DMS 273 treated with DMSO at 0.1 percent for 48 hours (cell line): ENCODE measurements at regions not wholly inside any gene's neighbourhood (a gene's known extent, or its start where the extent isn't known, plus 50 kb on each side); places are given as distances from the start of the nearest gene placed in this dataset.
"Not testable (repeated sequence)": the region's sequence is repeated elsewhere in the genome, so short reads cannot be mapped to it uniquely, and the experiment has no call there.

Experiments used
- DNase-seq: peaks from one replicate; lab custom pipeline; 2025; lab: John Stamatoyannopoulos, UW

DNA sequence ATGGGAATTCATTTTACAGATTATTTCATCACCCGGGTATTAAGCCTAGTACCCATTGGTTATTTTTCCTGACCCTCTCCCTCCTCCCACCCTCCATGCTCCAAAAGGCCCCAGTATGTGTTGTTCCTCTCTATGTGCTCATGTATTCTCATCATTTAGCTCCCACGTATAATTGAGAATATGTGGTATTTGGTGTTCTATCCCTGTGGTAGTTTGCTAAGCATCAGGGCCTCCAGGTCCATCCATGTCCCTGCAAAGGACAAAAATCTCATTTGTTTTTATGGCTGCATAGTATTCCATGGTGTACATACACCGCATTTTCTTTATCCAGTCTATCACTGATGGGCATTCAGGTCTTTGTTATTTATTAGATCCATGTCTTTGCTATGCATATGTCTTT, 894.1 kb upstream of the MIR17HG start:
- DNase-seq, result no peak

DNA sequence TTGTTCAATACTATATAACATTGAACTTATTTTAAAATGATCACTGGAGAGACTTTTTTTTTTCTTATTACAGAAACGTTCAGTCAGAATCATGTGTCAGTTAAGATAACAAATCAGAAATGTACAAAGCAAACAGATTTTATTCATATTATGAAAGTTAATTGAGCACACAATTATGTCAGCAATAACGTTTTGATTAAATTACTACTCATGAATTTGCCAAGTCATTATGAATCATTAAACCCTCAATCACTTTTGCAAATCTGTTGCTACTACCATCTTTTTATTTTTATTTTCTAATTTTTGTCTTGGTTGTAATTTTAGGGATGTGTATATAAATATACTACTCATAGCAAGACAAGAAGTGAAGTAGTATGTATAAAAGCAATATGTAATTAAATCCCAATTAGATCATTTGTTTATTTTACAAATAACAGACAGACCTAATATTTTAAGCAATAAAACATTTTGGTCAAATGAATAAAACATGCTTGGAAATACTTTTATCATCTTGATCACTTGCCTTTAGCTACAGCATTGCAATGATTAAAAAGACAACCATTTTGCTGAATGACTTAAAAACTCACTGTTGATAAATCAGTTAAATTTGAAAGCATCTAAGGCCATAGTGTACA, 893.4 kb upstream of the MIR17HG start:
- no peak for DNase-seq

DNA sequence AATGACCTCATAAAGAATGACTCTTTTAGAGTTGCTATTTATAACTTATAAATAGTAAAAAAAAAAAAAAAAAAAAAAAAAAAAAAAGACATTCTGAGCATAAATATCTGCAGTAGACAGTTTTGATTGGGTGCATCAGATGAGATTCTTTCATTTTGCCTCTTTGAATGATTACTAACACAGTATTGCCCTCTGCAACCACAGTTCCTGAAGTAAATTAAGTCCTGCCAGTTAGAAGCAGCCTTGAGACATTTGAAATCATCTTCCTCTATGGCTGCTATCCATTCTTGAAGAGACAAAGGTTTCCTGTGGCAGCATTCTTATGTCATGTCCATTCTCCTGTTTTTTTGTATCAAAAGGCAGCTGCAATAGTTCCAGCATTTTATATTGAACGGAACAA, 892.4 kb upstream of the MIR17HG start:
- no peak for DNase-seq

DNA sequence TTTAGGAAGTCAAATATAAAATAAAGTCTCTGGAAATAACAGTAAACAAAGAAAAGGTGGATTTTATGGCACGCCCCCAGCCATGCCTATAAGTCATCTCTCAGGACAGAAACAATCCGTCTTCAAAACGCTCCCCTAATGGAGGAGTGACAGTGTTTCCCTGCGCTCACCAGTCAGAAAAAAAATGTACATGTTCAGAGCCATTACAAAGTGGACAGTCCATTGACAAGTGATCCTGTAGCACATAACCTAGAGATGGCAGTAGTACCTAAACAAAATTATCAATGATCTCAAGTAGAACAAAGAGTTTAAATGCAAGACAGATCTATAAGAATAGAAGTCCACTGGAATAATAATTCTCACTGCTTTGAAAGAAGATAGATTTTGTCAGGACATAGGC, 891.7 kb upstream of the MIR17HG start:
- DNase-seq, result no peak

DNA sequence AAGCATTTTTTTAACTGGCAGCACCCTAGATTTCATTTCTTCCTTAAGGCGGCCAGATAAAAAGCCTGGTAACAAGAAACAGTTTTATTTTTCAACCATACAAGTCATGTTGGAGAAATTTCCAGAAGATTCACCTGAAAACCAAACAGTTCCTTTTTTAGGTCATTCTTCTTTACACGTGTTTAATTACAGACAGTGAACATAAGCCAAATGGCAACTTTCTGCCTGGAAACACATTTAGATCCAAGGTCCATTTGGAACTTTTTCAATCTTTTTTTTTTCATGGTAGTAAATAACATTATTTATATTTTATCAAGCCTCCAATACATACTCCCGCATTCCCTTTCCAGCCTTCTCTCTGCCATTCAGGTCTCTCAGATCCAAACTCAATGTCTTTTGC, 886.1 kb upstream of the MIR17HG start:
- DNase-seq, result no peak

DNA sequence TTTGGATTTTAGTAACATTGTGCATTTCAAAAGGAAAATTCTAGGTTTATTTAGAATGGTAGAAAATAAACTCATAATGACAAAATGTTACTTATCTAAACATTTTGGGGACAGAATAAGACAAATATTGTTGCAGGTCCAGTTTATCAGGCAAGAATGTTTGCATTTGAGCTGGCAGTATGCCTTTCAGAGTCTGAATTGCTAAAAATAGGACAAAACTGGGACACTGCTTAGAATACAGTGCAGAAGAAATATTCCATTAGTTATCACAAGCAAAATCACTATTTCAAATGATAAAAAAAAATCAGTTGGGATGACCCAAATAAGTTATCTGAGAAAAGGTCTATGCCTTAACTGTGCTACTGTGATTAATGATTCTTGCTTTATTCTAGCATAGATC, 870.3 kb upstream of the MIR17HG start:
- no peak for DNase-seq

DNA sequence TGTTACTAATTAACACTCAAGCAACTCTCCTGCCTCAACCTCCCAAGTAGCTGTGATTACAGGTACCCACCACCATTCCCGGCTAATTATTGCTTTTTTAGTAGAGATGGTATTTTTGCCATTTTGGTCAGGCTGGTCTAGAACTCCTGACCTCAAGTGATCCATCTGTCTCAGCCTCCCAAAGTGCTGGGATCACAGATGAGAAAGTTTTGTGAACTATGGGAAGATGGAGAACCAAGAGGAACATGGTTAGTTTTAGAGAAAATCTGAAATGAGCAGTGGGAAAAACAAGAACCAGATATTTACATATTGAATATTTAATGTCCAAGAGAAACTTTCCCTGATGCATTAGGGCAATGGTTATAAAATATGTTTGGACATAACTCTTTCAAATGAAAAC, 863.6 kb upstream of the MIR17HG start:
- no peak for DNase-seq

DNA sequence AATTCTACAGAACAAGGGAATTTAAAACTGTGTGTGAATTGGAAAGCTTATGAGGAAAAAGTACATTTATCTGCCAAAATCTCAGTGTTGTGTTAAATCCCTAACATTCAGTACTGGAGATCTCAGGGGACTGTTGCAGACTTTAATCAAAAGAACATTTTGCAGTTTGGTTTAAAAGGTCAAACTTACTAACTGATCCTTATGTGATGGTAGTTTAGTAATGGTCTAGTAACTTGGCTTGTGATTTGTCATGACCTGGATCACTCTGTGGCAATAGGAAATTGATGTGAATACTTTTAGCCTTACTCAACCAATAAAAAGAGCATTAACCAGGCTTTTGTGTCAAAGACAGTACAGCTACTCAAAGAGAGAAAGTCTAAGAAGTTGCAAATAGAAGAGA, 862.1 kb upstream of the MIR17HG start:
- DNase-seq, result no peak

DNA sequence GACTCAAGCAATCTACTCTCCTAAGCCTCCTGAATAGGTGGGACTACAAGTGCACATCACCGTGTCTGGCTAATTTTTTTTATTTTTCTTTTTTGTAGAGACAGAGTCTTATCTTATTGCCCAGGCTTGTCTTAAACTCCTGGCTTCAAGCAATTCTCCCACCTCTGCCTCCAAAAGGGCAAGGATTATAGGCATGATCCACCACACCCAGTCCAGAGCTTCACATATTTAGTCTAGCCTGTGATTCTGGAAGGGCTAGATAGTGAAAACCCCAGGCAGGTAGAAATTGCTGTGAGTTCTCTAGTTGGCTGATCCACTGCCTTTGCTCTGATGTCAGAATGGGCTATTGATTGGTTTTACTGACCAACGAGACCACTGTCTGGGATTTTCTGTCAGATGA, 854.6 kb upstream of the MIR17HG start:
- no peak for DNase-seq

DNA sequence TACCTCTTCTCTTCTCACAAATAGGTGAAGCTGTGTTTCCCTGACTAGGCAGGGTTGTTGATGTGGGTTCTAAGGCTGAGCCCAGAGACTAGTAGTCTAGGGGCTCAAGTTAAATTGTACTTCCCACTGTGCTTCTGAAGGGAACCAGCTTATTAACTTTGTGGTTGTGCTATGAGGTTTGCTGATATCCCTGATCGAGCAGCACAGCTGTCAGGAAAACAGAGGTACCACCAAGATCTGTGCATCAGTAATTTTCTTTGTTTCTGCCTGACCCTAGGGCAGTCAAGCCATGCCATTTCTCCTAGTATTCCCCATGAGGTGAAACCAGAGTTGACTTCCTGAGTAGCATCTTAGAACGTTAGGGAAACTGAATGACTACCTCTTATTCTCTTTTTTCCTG, 853.8 kb upstream of the MIR17HG start:
- DNase-seq, result no peak

DNA sequence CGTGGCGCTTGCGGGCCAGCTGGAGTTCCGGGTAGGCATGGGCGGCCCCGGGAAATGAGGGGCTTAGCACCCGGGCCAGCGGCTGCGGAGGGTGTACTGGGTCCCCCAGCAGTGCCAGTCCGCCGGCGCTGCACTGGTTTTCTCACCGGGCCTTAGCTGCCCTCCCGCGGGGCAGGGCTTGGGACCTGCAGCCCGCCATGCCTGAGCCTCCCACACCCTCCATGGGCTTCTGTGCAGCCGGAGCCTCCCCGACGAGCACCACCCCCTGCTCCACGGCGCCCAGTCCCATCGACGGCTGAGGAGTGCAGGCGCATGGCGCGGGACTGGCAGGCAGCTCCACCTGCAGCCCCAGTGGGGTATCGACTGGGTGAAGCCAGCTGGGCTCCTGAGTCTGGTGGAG, 852.6 kb upstream of the MIR17HG start:
- DNase-seq, result not testable (repeated sequence)

DNA sequence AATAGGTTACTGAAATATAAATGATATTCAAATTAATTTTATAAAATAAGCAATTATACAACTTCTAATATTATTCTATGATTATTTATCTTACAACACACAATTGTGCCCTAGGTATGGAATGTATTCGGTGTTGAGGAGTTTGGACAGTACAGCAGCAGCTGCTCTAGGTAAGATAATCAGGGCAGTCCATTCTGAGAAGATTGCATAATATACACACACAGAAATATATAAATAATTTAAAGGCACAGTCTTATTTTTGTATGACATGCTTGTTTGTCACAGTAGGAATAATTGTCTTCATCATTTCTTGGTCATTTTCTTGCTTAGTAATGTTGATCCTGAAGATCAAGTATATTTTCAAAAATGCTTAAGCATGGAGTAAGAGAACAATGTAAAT, 849.4 kb upstream of the MIR17HG start:
- DNase-seq, result no peak

DNA sequence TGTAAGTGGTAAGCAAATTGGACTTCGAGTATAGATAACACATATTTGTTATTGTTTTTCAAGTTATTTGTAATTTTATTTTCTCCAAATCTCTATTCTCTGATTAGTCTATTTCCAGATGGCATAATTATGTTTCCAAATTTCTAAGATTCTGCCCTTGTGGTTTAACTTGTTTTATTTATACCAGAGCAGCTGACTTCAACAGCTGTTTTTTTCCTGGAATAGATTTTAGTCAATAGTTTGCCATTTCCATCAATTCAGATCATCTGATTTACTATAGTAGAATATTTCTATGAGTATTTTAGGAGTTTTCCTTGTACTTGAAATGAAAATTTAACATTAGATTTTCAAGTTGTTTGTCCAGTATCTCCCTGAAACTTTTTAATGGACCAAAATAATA, 848.7 kb upstream of the MIR17HG start:
- no peak for DNase-seq

DNA sequence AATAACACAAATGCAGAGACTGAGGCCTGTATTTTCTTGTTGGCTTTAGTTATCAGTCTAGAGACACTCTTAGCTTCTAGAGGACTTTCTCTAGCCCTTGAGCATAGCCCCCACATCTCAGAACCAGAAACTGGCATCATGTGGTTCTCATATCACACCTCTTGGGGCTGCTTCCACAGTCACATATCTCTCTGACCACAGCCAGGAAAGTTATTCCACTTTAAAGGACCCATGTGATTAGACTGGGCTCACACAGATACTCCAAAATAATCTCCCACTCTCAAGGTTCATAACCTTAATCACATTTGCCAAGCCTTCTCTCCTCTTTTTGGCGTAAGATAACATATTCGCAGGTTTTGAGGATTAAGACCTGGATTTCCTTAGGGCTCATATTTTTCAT, 846.9 kb upstream of the MIR17HG start:
- DNase-seq, result no peak

DNA sequence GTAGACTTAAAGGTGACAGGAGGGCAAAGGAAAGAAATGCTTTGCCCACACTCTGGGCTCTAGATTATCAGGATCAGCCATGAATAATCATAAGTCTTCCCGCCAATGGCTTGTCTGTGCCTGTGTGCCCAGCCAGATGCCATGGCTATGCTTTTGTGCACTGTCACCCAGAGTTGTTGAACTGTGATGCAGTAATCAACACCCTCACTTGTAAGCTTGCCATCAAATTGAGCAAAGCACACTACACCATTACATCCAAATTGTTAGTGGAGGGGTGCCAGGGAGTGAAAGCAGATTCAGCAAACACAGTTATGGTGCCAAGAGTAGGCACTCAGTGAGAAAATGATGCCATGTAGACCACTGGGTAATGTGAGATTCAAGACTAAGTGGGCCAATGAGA, 845.3 kb upstream of the MIR17HG start:
- DNase-seq, result no peak

DNA sequence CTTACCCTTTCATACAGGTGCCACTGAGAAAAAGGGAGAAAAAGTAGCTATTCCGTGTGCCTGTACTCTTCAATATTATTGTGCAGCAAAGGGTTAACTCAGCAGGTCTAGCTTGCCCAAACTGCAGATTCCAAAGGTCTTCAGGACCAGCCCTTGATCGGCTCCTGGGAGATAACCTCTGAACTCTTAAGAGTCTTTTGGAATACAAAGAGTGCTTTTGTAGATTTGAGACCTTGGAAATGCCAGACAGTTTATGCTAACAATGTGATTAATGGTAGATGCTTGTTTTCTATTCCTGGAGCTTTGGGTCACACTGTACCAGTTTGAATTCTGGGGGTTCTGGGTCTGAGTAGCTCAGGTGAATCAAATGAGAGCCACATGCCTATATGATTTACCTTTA, 844.7 kb upstream of the MIR17HG start:
- DNase-seq, result no peak

DNA sequence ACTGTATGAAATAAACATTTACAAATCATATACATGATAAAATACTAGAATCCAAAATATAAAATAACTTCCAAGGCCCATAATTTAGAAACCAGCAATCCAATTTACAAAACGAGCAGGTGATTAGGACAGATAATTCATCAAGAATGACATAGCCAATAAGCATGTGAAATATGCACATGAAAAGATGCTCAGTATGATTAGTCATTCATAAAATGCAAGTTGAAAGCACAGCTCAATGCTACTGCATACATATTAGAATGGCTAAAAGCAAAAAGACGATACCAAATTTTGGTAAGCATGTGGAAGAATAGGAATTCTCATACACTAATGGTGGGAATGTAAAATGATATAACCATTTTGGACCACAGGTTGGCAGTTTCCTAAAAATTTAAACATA, 837.2 kb upstream of the MIR17HG start:
- no peak for DNase-seq

DNA sequence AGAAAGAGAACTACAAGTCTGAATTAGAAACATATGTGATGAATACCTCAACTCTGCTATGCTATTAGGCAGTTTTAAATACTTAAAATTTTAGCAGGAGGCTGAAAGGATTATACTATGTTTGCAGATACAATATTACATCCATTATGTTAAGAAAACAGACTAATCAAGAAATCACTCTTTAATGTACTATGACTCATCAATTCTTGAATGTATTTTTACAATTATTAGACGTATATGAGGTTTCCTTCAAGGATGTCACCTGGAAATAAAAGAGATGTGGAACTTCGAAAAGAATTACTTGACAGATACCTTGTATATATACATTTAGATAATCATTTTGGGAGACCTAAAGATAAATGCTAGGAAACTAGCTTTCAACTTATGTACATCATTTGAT, 835.6 kb upstream of the MIR17HG start:
- no peak for DNase-seq

DNA sequence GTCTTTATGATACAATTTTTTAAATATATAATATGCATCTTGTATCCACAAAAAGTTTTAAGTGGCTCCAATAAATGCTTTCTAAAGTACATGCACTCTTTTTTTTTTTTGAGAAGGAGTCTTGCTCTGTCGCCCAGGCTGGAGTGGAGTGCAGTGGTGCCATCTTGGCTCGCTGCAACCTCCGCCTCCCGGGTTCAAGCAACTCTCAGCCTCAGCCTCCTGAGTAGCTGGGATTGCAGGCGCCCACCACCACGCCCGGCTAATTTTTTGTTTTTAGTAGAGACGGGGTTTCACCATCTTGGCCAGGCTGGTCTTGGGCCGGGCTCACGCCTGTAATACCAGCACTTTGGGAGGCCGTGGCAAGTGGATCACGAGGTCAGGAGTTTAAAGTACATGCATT, 832.8 kb upstream of the MIR17HG start:
- not testable (repeated sequence) for DNase-seq

DNA sequence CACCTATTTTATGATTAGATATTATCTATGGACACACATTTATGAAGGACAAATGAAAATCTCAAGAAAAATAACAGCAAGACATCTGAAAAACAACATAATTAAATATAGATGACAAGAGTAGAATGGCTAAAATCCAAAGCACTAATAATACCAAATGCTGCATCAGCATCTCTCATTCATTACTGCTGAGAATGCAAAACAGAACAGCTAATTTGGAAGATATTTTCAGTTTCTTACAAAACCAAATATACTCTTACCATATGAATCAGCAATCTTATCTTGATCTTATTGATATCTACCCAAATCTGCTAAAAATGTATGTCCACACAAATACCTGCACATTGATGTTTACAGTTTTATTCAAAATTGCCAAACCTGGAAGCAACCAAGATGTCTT, 829.1 kb upstream of the MIR17HG start:
- no peak for DNase-seq

DNA sequence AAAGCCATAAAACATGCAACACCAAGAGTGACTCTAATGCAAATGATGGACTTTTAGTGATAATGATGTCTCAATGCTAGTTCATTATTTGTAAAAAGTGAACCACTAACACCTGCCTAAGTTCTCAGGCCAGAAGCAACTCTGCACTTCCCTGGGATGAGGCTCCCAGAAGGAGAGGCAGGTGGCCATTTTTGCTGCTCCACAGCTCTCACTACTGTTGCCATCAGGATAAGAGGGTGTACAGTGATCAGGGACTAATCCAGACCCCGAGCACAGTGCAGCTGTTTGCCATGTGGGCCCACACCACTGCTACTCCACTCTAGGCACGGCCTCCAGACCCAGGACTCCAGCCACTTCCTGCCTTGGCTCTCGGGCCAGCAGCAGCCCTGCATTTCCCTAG, 828.3 kb upstream of the MIR17HG start:
- no peak for DNase-seq

DNA sequence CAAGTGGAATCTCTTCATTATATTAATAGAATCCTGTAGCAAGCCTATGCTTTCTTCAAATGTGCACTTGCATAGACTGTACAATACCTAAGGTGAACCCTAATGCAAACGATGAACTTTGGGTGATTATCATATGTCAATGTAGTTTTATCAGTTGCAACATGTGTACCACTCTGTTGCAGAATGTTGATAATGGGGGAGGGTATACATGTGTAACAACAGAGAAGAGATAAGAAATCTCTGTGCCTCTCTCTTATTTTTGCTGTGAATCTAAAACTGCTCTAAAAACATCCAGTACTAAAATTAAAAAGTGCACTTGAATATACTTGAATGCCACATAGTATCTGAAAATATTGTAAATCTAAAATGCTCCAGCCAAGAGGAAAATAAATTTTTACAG, 820.8 kb upstream of the MIR17HG start:
- DNase-seq, result no peak

DNA sequence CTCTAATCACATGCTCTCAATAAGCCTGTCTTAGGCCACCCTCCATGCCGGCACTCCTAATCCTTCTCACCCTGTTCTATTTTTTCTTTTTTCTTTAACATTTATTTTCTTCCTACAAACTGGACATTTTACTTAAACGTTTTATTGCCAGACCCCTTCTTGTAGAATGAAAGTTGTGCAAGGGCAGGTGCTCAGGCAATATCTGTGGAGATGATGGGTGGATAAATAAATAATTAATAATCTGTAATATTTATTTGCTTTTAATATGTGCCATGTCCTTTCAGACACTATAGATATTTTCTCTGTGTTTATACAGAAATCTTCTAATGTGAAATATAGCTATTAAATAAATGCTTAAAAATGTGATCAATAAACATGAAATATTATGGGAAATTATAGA, 815.7 kb upstream of the MIR17HG start:
- DNase-seq, result no peak

DNA sequence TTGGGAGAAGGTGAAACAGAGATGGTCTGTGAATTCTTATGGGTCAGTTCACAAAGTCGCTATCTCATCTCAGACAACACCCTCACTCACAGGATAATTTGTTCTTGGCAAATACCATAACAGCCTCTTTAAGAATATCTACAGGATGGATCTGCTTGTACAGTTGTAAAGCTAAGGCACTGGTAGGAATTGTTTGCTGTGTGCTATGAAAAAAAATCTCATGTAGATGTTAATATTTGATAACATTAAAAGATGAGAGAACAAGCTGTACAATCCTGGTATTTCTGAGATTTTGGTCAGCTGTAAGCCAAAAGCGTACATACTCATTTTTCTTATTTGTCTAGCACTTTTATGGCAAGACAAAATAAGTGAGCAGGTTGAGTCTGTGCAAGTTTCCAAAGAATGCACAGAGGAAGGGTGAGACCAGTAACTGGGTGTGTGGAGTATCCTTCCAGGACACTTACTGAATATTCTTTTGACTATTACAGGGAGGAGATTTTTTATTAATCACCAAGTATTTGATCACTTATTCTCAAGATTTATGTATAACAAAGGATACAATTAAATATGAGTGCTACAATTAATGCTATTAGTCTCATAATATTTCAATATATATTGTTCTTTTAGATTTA, 814.5 kb upstream of the MIR17HG start:
- DNase-seq, result no peak
